Activated T-helper 17 cell treated with anti-CD3 and anti-CD28 coated beads, Interleukin-2, amount 50 U/mL, for 72 hours (primary cell): ENCODE measurements at regions not wholly inside any gene's neighbourhood (a gene's known extent, or its start where the extent isn't known, plus 50 kb on each side); places are given as distances from the start of the nearest gene placed in this dataset.

Experiments
- ATAC-seq: fragments of 150-1000 bp; cut with Tn5 transposase; replicated peaks from 2 replicates; pipeline ENCODE4 v1.10.0; 2021; ENCODE audit warnings: mild to moderate bottlenecking, moderate library complexity
- H3K27ac Mint-ChIP-seq: one replicate; pipeline ENCODE4 v1.8.0; 2022; ENCODE audit warnings: mixed read lengths
- H3K27me3 Mint-ChIP-seq: one replicate; pipeline ENCODE4 v1.8.0; 2022; ENCODE audit warnings: mixed read lengths
- H3K36me3 Mint-ChIP-seq: one replicate; pipeline ENCODE4 v1.8.0; 2022; ENCODE audit warnings: low read depth, mild to moderate bottlenecking, mixed read lengths
- H3K4me1 Mint-ChIP-seq: one replicate; pipeline ENCODE4 v1.8.0; 2022; ENCODE audit warnings: mixed read lengths
- H3K4me3 Mint-ChIP-seq: one replicate; pipeline ENCODE4 v1.8.0; 2022; ENCODE audit warnings: mild to moderate bottlenecking, mixed read lengths
- H3K9me3 Mint-ChIP-seq: one replicate; pipeline ENCODE4 v1.8.0; 2022; ENCODE audit warnings: mixed read lengths

- Mint-ChIP-seq H3K27me3 (no peaks in the 10 kb centered on the region), H3K9me3 (peaks cover 3% of the 10 kb centered on the region), H3K4me1 (no peaks in the 10 kb centered on the region), H3K27ac (no peak overlapping the region), H3K4me3 (no peak overlapping the region), H3K36me3 (no peaks in the 10 kb centered on the region)
- ATAC-seq: no peak
These were observed 723.3 kb downstream of the TSN start for GRCh38 chr2:122478771-122479170.

GRCh38 chr2:122480501-122481243 is 725.2 kb downstream of the TSN start:
- Mint-ChIP-seq H3K9me3 (peaks cover 6% of the 10 kb centered on the region), H3K27ac (no peak overlapping the region), H3K4me3 (no peak overlapping the region), H3K36me3 (no peaks in the 10 kb centered on the region), H3K4me1 (no peaks in the 10 kb centered on the region), H3K27me3 (no peaks in the 10 kb centered on the region)
- no peak for ATAC-seq

GRCh38 chr2:122481244-122481622 is 725.8 kb downstream of the TSN start:
- peaks cover 6% of the 10 kb centered on the region for H3K9me3 Mint-ChIP-seq
- no peaks in the 10 kb centered on the region for H3K36me3 Mint-ChIP-seq
- H3K27ac Mint-ChIP-seq: no peak overlapping the region

GRCh38 chr2:122481717-122482116 is 726.3 kb downstream of the TSN start:
- no peak for ATAC-seq
- Mint-ChIP-seq H3K27ac (no peak overlapping the region), H3K27me3 (no peaks in the 10 kb centered on the region), H3K4me3 (no peak overlapping the region), H3K36me3 (no peaks in the 10 kb centered on the region), H3K9me3 (peaks cover 6% of the 10 kb centered on the region), H3K4me1 (no peaks in the 10 kb centered on the region)

More at GRCh38 chr2:122481244-122481622, 725.8 kb downstream of the TSN start:
- Mint-ChIP-seq H3K27me3 (no peaks in the 10 kb centered on the region), H3K4me1 (no peaks in the 10 kb centered on the region), H3K4me3 (no peak overlapping the region)
- no peak for ATAC-seq

GRCh38 chr2:122486086-122486485 is 730.6 kb downstream of the TSN start:
- H3K9me3 Mint-ChIP-seq: peaks cover 11% of the 10 kb centered on the region
- H3K4me3 Mint-ChIP-seq: no peak overlapping the region
- ATAC-seq: no peak
- H3K36me3 Mint-ChIP-seq: no peaks in the 10 kb centered on the region
- no peaks in the 10 kb centered on the region for H3K27me3 Mint-ChIP-seq
- H3K4me1 Mint-ChIP-seq: no peaks in the 10 kb centered on the region
- H3K27ac Mint-ChIP-seq: no peak overlapping the region

- Mint-ChIP-seq H3K4me3 (no peak overlapping the region), H3K4me1 (no peaks in the 10 kb centered on the region), H3K9me3 (peaks cover 11% of the 10 kb centered on the region), H3K27me3 (no peaks in the 10 kb centered on the region), H3K27ac (no peak overlapping the region), H3K36me3 (no peaks in the 10 kb centered on the region)
- ATAC-seq: no peak
These were observed 731.4 kb downstream of the TSN start for GRCh38 chr2:122486705-122487415.

- H3K4me1 Mint-ChIP-seq: no peaks in the 10 kb centered on the region
- no peak overlapping the region for H3K27ac Mint-ChIP-seq
- no peaks in the 10 kb centered on the region for H3K27me3 Mint-ChIP-seq
- no peaks in the 10 kb centered on the region for H3K36me3 Mint-ChIP-seq
- H3K9me3 Mint-ChIP-seq: peaks cover 4% of the 10 kb centered on the region
- no peak for ATAC-seq
- H3K4me3 Mint-ChIP-seq: no peak overlapping the region
These were observed 735.6 kb downstream of the TSN start for GRCh38 chr2:122491011-122491410.

- Mint-ChIP-seq H3K4me3 (no peak overlapping the region), H3K27ac (no peak overlapping the region), H3K36me3 (no peaks in the 10 kb centered on the region), H3K4me1 (no peaks in the 10 kb centered on the region), H3K27me3 (no peaks in the 10 kb centered on the region), H3K9me3 (peaks cover 8% of the 10 kb centered on the region)
- no peak for ATAC-seq
These were observed 745.1 kb downstream of the TSN start for GRCh38 chr2:122500316-122501105.

- H3K27ac Mint-ChIP-seq: no peak overlapping the region
- no peaks in the 10 kb centered on the region for H3K4me1 Mint-ChIP-seq
- no peak overlapping the region for H3K4me3 Mint-ChIP-seq
- H3K9me3 Mint-ChIP-seq: peaks cover 5% of the 10 kb centered on the region
- H3K36me3 Mint-ChIP-seq: no peaks in the 10 kb centered on the region
- no peak for ATAC-seq
- no peaks in the 10 kb centered on the region for H3K27me3 Mint-ChIP-seq
These were observed 751.2 kb downstream of the TSN start for GRCh38 chr2:122506620-122507019.

GRCh38 chr2:122507261-122507660 is 751.8 kb downstream of the TSN start:
- H3K36me3 Mint-ChIP-seq: no peaks in the 10 kb centered on the region
- no peak overlapping the region for H3K4me3 Mint-ChIP-seq
- no peak for ATAC-seq
- peaks cover 5% of the 10 kb centered on the region for H3K9me3 Mint-ChIP-seq
- no peak overlapping the region for H3K27ac Mint-ChIP-seq
- no peaks in the 10 kb centered on the region for H3K27me3 Mint-ChIP-seq
- no peaks in the 10 kb centered on the region for H3K4me1 Mint-ChIP-seq

GRCh38 chr2:122512091-122512490 is 756.6 kb downstream of the TSN start:
- Mint-ChIP-seq H3K27ac (no peak overlapping the region), H3K9me3 (no peaks in the 10 kb centered on the region), H3K36me3 (no peaks in the 10 kb centered on the region), H3K4me1 (no peaks in the 10 kb centered on the region), H3K27me3 (no peaks in the 10 kb centered on the region), H3K4me3 (no peak overlapping the region)
- ATAC-seq: no peak

GRCh38 chr2:122514451-122514996 is 759.1 kb downstream of the TSN start:
- H3K27ac Mint-ChIP-seq: no peak overlapping the region
- no peak for ATAC-seq
- no peaks in the 10 kb centered on the region for H3K4me1 Mint-ChIP-seq
- H3K36me3 Mint-ChIP-seq: no peaks in the 10 kb centered on the region
- no peak overlapping the region for H3K4me3 Mint-ChIP-seq
- H3K9me3 Mint-ChIP-seq: no peaks in the 10 kb centered on the region
- H3K27me3 Mint-ChIP-seq: no peaks in the 10 kb centered on the region

GRCh38 chr2:122515731-122516290 is 760.4 kb downstream of the TSN start:
- Mint-ChIP-seq H3K4me3 (no peak overlapping the region), H3K36me3 (no peaks in the 10 kb centered on the region), H3K4me1 (no peaks in the 10 kb centered on the region), H3K27ac (no peak overlapping the region), H3K9me3 (no peaks in the 10 kb centered on the region), H3K27me3 (no peaks in the 10 kb centered on the region)
- ATAC-seq: no peak

- H3K4me1 Mint-ChIP-seq: no peaks in the 10 kb centered on the region
- no peaks in the 10 kb centered on the region for H3K36me3 Mint-ChIP-seq
- H3K4me3 Mint-ChIP-seq: no peak overlapping the region
- H3K27ac Mint-ChIP-seq: no peak overlapping the region
- H3K9me3 Mint-ChIP-seq: no peaks in the 10 kb centered on the region
- H3K27me3 Mint-ChIP-seq: no peaks in the 10 kb centered on the region
- ATAC-seq: no peak
These were observed 761.3 kb downstream of the TSN start for GRCh38 chr2:122516775-122517174.
